ENCODE measurements at regions not wholly inside any gene's neighbourhood (a gene's known extent, or its start where the extent isn't known, plus 50 kb on each side); places are given as distances from the start of the nearest gene placed in this dataset.

DNA sequence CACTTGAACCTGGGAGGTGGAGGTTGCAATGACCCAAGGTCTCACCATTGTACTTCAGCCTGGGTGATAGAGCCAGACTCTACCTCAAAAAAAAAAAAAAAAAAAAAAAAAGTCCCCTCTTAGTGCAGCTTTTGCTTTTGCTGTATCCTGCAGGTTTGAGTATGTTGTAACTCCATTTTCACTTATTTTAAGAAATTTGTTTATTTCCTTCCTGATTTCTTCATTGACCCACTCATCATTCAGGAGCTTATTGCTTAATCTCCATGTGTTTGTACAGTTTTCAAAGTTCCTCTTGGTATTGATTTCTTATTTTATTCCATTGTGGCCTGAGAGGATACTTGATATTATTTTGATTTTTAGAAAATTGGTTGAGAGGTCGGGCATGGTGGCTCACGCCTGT lies 50.9 kb upstream of the AK4 start:
- H3K36me3 Mint-ChIP-seq (ENCODE audit: low read depth), result no peaks in the 10 kb centered on the region
- no peak overlapping the region for H3K27ac Mint-ChIP-seq
- H3K4me3 Mint-ChIP-seq, result no peak overlapping the region
- no peaks in the 10 kb centered on the region for H3K4me1 Mint-ChIP-seq
- peaks cover 4% of the 10 kb centered on the region for H3K9me3 Mint-ChIP-seq
- no peak for ATAC-seq (replicated peaks)
- peaks cover 3% of the 10 kb centered on the region for H3K27me3 Mint-ChIP-seq

Measured in activated T-helper 17 cell treated with anti-CD3 and anti-CD28 coated beads, Interleukin-2, amount 50 U/mL, for 72 hours (primary cell).